ENCODE measurements at regions not wholly inside any gene's neighbourhood (a gene's known extent, or its start where the extent isn't known, plus 50 kb on each side); places are given as distances from the start of the nearest gene placed in this dataset.
A peak's percentile ranks its signal among the peaks of the same experiment; 100 is the strongest.

- in situ Hi-C loops (cut with MboI; ENCODE audit: low pct_unique_long_range_greater_than_20kb in 2 of 9, low sequenced_read_pairs in 9 of 9, unreplicated experiment in 9 of 9) = no loop called here
- H3K4me3 ChIP-seq = no peak overlapping the region
- ATAC-seq (replicated peaks in 6 of 8) = no peak
- no peaks in the 10 kb centered on the region for H3K4me1 ChIP-seq (replicated peaks in 1 of 2)
- H3K27ac ChIP-seq = no peak overlapping the region
- 100% methylated on average over 1 of the region's 1 CpG; no CpG with 5 or more reads in 7 of the 10 experiments for WGBS, 10 experiments
Measured at GRCh38 chr20:3354247-3354646, 53.2 kb downstream of the DNAAF9 start.

- no peak for ATAC-seq (replicated peaks in 6 of 8)
- no peak overlapping the region for H3K4me3 ChIP-seq
- WGBS, 10 experiments = 60 to 100% (median 84%) methylated on average over 1 to 2 of the region's 2 CpGs; no CpG with 5 or more reads in 6 of the 10 experiments
- no peaks in the 10 kb centered on the region for H3K4me1 ChIP-seq (replicated peaks in 1 of 2)
- H3K27ac ChIP-seq = no peak overlapping the region
- in situ Hi-C loops (cut with MboI; ENCODE audit: low pct_unique_long_range_greater_than_20kb in 2 of 9, low sequenced_read_pairs in 9 of 9, unreplicated experiment in 9 of 9) = no loop called here
Measured at GRCh38 chr20:3353646-3354045, 53.8 kb downstream of the DNAAF9 start.

- H3K27ac ChIP-seq = no peak overlapping the region
- WGBS, 10 experiments = 86 to 100% (median 92%) methylated on average over 1 to 6 of the region's 6 CpGs; no CpG with 5 or more reads in 1 of the 10 experiments
- no peak overlapping the region for H3K4me3 ChIP-seq
- no peaks in the 10 kb centered on the region for H3K4me1 ChIP-seq (replicated peaks in 1 of 2)
- ATAC-seq (replicated peaks in 6 of 8) = no peak
- in situ Hi-C loops (cut with MboI; ENCODE audit: low pct_unique_long_range_greater_than_20kb in 2 of 9, low sequenced_read_pairs in 9 of 9, unreplicated experiment in 9 of 9) = no loop called here
Measured at GRCh38 chr20:3352202-3352601, 55.3 kb downstream of the DNAAF9 start.

- H3K4me1 ChIP-seq (replicated peaks in 1 of 2) = no peaks in the 10 kb centered on the region
- no peak overlapping the region for H3K4me3 ChIP-seq
- in situ Hi-C loops (cut with MboI; ENCODE audit: low pct_unique_long_range_greater_than_20kb in 2 of 9, low sequenced_read_pairs in 9 of 9, unreplicated experiment in 9 of 9) = no loop called here
- ATAC-seq (replicated peaks in 6 of 8) = no peak
- H3K27ac ChIP-seq = no peak overlapping the region
- WGBS, 10 experiments = 80 to 100% (median 97%) methylated on average over 1 of the region's 1 CpG; no CpG with 5 or more reads in 2 of the 10 experiments
Measured at GRCh38 chr20:3350422-3350821, 57.0 kb downstream of the DNAAF9 start.

- WGBS, 10 experiments = 88 to 100% (median 90%) methylated on average over 1 to 2 of the region's 2 CpGs; no CpG with 5 or more reads in 5 of the 10 experiments
- in situ Hi-C loops (cut with MboI; ENCODE audit: low pct_unique_long_range_greater_than_20kb in 2 of 9, low sequenced_read_pairs in 9 of 9, unreplicated experiment in 9 of 9) = no loop called here
- ATAC-seq (replicated peaks in 6 of 8) = no peak
- H3K4me1 ChIP-seq (replicated peaks in 1 of 2) = no peaks in the 10 kb centered on the region
- H3K27ac ChIP-seq = no peak overlapping the region
- H3K4me3 ChIP-seq = no peak overlapping the region
Measured at GRCh38 chr20:3349786-3350185, 57.7 kb downstream of the DNAAF9 start.

- Histone ChIP-seq H3K27ac (no peak overlapping the region), H3K4me3 (no peak overlapping the region), H3K4me1 (replicated peaks in 1 of 2) (no peaks in the 10 kb centered on the region)
- WGBS, 10 experiments = 50 to 100% (median 64%) methylated on average over 1 to 3 of the region's 3 CpGs; no CpG with 5 or more reads in 4 of the 10 experiments
- in situ Hi-C loops (cut with MboI; ENCODE audit: low pct_unique_long_range_greater_than_20kb in 2 of 9, low sequenced_read_pairs in 9 of 9, unreplicated experiment in 9 of 9) = no loop called here
- ATAC-seq (replicated peaks in 6 of 8) = peak in 3 of 8 experiments; percentile 63 to 95 (median 93)
Measured at GRCh38 chr20:3342766-3343165, 64.7 kb downstream of the DNAAF9 start.

GRCh38 chr20:3340443-3340842 lies 67.0 kb downstream of the DNAAF9 start:
- 0 to 100% (median 64%) methylated on average over 1 to 9 of the region's 9 CpGs; no CpG with 5 or more reads in 2 of the 10 experiments for WGBS, 10 experiments
- Histone ChIP-seq H3K4me3 (no peak overlapping the region), H3K27ac (no peak overlapping the region), H3K4me1 (replicated peaks in 1 of 2) (no peaks in the 10 kb centered on the region)
- in situ Hi-C loops (cut with MboI; ENCODE audit: low pct_unique_long_range_greater_than_20kb in 2 of 9, low sequenced_read_pairs in 9 of 9, unreplicated experiment in 9 of 9) = no loop called here
- ATAC-seq (replicated peaks in 6 of 8) = no peak

- Histone ChIP-seq H3K4me1 (replicated peaks in 1 of 2) (no peaks in the 10 kb centered on the region), H3K4me3 (no peak overlapping the region), H3K27ac (no peak overlapping the region)
- ATAC-seq (replicated peaks in 6 of 8) = no peak
- in situ Hi-C loops (cut with MboI; ENCODE audit: low pct_unique_long_range_greater_than_20kb in 2 of 9, low sequenced_read_pairs in 9 of 9, unreplicated experiment in 9 of 9) = no loop called here
- 80 to 100% (median 84%) methylated on average over 1 of the region's 1 CpG; no CpG with 5 or more reads in 6 of the 10 experiments for WGBS, 10 experiments
Measured at GRCh38 chr20:3339571-3339970, 67.9 kb downstream of the DNAAF9 start.

- in situ Hi-C loops (cut with MboI; ENCODE audit: low pct_unique_long_range_greater_than_20kb in 2 of 9, low sequenced_read_pairs in 9 of 9, unreplicated experiment in 9 of 9) = no loop called here
- 73 to 100% (median 95%) methylated on average over 1 of the region's 1 CpG for WGBS, 10 experiments
- ATAC-seq (replicated peaks in 6 of 8) = no peak
- H3K4me3 ChIP-seq = no peak overlapping the region
- H3K27ac ChIP-seq = no peak overlapping the region
- H3K4me1 ChIP-seq (replicated peaks in 1 of 2) = no peaks in the 10 kb centered on the region
Measured at GRCh38 chr20:3339076-3339475, 68.4 kb downstream of the DNAAF9 start.

GRCh38 chr20:3334156-3334943 lies 73.1 kb downstream of the DNAAF9 start:
- in situ Hi-C loops (cut with MboI; ENCODE audit: low pct_unique_long_range_greater_than_20kb in 2 of 9, low sequenced_read_pairs in 9 of 9, unreplicated experiment in 9 of 9) = no loop called here
- H3K4me1 ChIP-seq (replicated peaks in 1 of 2) = no peaks in the 10 kb centered on the region

GRCh38 chr20:3330046-3330741 lies 77.3 kb downstream of the DNAAF9 start:
- Histone ChIP-seq H3K4me1 (replicated peaks in 1 of 2) (no peaks in the 10 kb centered on the region), H3K27ac (no peak overlapping the region), H3K4me3 (no peak overlapping the region)
- WGBS, 10 experiments = 34 to 100% (median 83%) methylated on average over 1 to 4 of the region's 4 CpGs; no CpG with 5 or more reads in 2 of the 10 experiments
- peak in 3 of 8 experiments; percentile 43 to 81 (median 62) for ATAC-seq (replicated peaks in 6 of 8)
- in situ Hi-C loops (cut with MboI; ENCODE audit: low pct_unique_long_range_greater_than_20kb in 2 of 9, low sequenced_read_pairs in 9 of 9, unreplicated experiment in 9 of 9) = no loop called here

More at GRCh38 chr20:3334156-3334943, 73.1 kb downstream of the DNAAF9 start:
- Histone ChIP-seq H3K27ac (no peak overlapping the region), H3K4me3 (no peak overlapping the region)
- no peak for ATAC-seq (replicated peaks in 6 of 8)
- WGBS, 10 experiments = 71 to 97% (median 91%) methylated on average over 2 to 8 of the region's 8 CpGs

- no peak overlapping the region for H3K4me3 ChIP-seq
- no peaks in the 10 kb centered on the region for H3K4me1 ChIP-seq (replicated peaks in 1 of 2)
- WGBS, 10 experiments = 77 to 100% (median 98%) methylated on average over 1 to 4 of the region's 4 CpGs; no CpG with 5 or more reads in 2 of the 10 experiments
- no peak for ATAC-seq (replicated peaks in 6 of 8)
- no peak overlapping the region for H3K27ac ChIP-seq
- in situ Hi-C loops (cut with MboI; ENCODE audit: low pct_unique_long_range_greater_than_20kb in 2 of 9, low sequenced_read_pairs in 9 of 9, unreplicated experiment in 9 of 9) = no loop called here
Measured at GRCh38 chr20:3328501-3328900, 79.0 kb downstream of the DNAAF9 start.

GRCh38 chr20:3326779-3327521 lies 80.5 kb downstream of the DNAAF9 start:
- WGBS, 10 experiments = 60 to 100% (median 89%) methylated on average over 1 to 4 of the region's 7 CpGs; no CpG with 5 or more reads in 2 of the 10 experiments

More at GRCh38 chr20:3326779-3327521, 80.5 kb downstream of the DNAAF9 start:
- H3K27ac ChIP-seq = no peak overlapping the region
- H3K4me3 ChIP-seq = no peak overlapping the region
- H3K4me1 ChIP-seq (replicated peaks in 1 of 2) = no peaks in the 10 kb centered on the region
- in situ Hi-C loops (cut with MboI; ENCODE audit: low pct_unique_long_range_greater_than_20kb in 2 of 9, low sequenced_read_pairs in 9 of 9, unreplicated experiment in 9 of 9) = no loop called here
- ATAC-seq (replicated peaks in 6 of 8) = no peak

Measured in motor neuron (in vitro differentiated cells).